ENCODE measurements at regions not wholly inside any gene's neighbourhood (a gene's known extent, or its start where the extent isn't known, plus 50 kb on each side); places are given as distances from the start of the nearest gene placed in this dataset.

DNA sequence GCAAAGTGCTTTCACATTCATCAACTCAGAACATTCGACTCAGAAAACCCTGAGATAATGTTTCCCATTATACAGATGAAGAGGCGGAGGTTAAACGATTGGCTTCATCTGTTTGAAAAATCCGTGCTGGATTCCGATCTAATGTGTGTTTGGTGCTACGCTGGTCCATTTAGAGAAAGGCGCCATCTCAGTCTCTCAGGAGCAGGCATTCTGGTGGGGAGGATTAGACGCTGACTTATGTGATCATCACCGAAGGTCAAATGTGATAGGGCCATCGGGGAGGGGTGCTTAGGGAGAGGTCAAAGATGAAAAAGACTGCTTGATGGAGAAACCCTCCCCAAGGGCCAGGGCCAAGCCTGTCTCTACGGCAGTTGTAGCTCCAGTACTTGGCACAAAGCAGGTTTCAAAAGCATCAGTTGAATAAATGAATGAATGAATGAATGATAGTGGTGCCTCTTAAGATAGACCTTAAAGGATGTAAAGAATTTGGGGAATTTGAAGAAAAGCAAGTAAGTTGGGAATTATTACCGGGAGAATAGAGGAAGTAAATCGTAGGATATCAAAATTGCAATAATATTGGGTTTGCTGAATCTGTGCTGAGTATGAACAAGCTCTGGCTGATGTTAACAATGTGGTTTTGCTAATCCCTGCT lies 160.6 kb upstream of the SHB start:
- DNase-seq: no peak
- intact Hi-C loops (cut with micrococcal nuclease): no loop called here
- Mint-ChIP-seq H3K9me3 (no peaks in the 10 kb centered on the region), H3K4me1 (peaks cover 11% of the 10 kb centered on the region), H3K27me3 (peaks cover 12% of the 10 kb centered on the region), H3K27ac (no peak overlapping the region), H3K4me3 (no peak overlapping the region), H3K36me3 (ENCODE audit: low read depth) (no peaks in the 10 kb centered on the region)

DNA sequence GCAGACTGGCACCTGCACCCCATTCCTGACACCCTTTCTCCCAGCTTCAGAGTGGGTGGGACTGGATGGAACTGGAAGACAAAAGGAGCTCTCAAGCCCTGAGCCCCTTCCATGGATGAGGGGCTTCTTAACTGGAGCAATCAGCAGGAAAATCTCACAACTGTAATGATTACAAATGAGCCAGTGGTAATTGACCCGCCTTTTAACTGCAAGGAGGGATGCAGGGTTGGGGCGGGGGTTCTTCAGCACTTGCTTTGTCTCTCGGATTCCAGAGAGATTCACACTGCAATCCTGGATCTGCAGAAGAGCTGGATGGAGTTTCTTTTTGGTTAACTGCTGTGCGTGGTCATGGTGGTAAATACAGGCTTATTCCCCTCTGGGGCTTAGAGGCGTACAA lies 160.1 kb upstream of the SHB start:
- Mint-ChIP-seq H3K36me3 (ENCODE audit: low read depth) (no peaks in the 10 kb centered on the region), H3K4me3 (no peak overlapping the region), H3K4me1 (peaks cover 11% of the 10 kb centered on the region), H3K27ac (no peak overlapping the region), H3K27me3 (peaks cover 12% of the 10 kb centered on the region), H3K9me3 (no peaks in the 10 kb centered on the region)
- intact Hi-C loops (cut with micrococcal nuclease): no loop called here
- no peak for DNase-seq

DNA sequence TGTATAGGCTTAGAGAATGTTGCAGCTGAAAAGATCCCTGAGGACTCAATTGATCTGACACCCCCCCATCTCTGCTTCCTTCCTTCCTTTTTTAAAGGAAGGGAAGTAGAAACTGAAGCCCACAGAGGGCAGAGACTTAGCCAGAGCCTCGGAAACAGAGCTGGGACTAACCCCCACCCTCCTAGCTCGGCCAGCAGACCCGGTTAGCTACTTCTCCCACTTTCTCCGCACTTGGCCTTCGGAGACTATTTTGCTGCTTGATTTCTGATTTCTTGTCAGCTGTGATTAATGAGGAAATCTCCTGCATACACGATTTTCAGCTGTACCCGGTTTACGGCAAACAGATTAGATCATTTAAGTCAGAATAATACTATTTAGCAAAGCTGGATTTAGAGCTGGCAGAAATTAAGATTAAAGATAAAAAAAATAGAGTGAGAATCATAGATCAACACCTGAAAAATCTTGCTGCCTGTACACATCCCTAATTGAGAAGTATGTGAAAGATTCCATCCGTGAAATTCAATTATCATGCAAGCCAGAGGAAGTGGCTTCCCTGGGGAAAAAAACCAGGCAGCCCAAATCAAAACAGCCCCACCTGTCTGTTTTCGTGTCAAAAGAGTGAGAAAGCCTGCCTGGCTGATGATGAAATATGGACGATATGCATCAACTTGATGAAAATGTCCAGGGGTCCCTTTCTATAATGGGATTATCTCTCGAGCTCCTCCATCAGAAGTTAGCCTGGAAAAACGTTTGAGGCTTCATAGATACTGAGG lies 159.5 kb upstream of the SHB start:
- Mint-ChIP-seq H3K4me1 (peaks cover 11% of the 10 kb centered on the region), H3K4me3 (no peak overlapping the region), H3K36me3 (ENCODE audit: low read depth) (no peaks in the 10 kb centered on the region), H3K9me3 (no peaks in the 10 kb centered on the region), H3K27ac (no peak overlapping the region), H3K27me3 (peaks cover 12% of the 10 kb centered on the region)
- no peak for DNase-seq
- intact Hi-C loops (cut with micrococcal nuclease): no loop called here

DNA sequence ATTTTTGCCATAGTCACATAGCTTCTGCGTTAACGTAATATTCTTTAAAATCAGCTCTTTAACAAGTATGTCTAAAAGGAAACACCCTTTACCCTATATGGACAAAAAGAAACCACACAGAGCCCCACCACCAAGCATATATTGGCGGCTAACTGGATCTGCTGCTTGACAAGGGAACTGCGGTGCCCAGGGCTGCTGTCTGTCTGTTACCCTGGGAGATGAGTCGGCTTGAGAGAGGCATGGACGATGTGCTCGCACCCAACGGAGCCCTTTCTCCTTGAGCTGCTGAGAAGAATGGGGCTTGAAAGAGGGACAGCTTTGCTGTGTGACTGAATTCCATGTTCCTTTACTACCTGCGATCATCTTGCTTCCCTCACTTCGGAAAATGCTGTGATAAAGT lies 158.6 kb upstream of the SHB start:
- intact Hi-C loops (cut with micrococcal nuclease): no loop called here
- Mint-ChIP-seq H3K27me3 (peaks cover 13% of the 10 kb centered on the region), H3K9me3 (no peaks in the 10 kb centered on the region), H3K36me3 (ENCODE audit: low read depth) (no peaks in the 10 kb centered on the region), H3K27ac (no peak overlapping the region), H3K4me1 (peaks cover 11% of the 10 kb centered on the region), H3K4me3 (peak overlapping the region; percentile 68)
- peak; percentile 61 for DNase-seq

DNA sequence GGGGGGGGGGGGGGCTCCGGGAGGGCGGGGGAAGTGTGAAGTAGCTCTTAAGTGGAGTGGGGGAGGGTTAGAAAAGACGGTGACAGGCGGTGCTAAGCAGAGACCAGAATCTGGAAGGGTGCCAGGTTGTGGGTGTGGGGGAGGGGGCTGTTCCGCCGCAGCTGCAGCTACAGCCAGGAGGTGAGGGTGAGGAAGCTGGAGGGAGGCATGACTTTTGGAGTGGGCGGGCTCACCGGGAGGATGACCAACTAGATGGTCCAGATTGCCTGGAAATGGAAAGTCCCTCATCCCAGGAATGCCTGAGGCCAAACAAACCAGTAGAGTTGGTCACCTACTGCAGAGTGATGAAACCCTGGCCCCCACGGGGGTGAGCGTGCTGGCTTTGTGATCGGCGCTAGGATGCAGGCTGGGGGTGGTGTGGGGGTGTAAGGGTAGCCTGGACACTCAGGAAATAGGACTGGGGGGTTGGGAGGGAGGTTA lies 158.1 kb upstream of the SHB start:
- DNase-seq: peak; percentile 85
- peak overlapping the region; percentile 68 for H3K4me3 Mint-ChIP-seq
- intact Hi-C loops (cut with micrococcal nuclease): no loop called here
- no peak overlapping the region for H3K27ac Mint-ChIP-seq
- peaks cover 11% of the 10 kb centered on the region for H3K4me1 Mint-ChIP-seq
- no peaks in the 10 kb centered on the region for H3K9me3 Mint-ChIP-seq
- no peaks in the 10 kb centered on the region for H3K36me3 Mint-ChIP-seq (ENCODE audit: low read depth)
- H3K27me3 Mint-ChIP-seq: peaks cover 13% of the 10 kb centered on the region

DNA sequence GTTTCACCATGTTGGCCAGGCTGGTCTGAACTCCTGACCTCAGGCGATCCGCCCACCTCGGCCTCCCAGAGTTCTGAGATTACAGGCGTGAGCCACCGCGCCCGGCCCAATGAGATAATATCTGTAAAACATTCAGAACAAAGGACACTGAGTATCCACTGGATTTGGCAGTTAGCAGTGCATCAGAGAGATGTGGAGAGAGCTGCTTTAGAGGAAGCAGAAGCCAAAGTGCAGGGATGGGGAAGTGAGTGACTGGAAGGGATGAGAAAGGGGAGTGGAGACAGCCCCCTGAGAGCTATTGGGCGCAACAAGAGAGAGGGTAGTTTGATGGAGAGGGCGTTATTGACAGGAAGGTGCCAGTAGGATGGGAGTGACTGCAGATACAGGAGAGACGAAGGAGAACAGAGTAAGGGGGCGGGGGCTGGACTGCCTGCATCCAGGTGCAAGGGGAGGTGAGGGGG lies 157.5 kb upstream of the SHB start:
- Mint-ChIP-seq H3K27me3 (peaks cover 13% of the 10 kb centered on the region), H3K4me3 (peak overlapping the region; percentile 62), H3K9me3 (no peaks in the 10 kb centered on the region), H3K36me3 (ENCODE audit: low read depth) (no peaks in the 10 kb centered on the region), H3K4me1 (peaks cover 11% of the 10 kb centered on the region), H3K27ac (peak overlapping the region; percentile 8)
- no peak for DNase-seq
- intact Hi-C loops (cut with micrococcal nuclease): no loop called here

DNA sequence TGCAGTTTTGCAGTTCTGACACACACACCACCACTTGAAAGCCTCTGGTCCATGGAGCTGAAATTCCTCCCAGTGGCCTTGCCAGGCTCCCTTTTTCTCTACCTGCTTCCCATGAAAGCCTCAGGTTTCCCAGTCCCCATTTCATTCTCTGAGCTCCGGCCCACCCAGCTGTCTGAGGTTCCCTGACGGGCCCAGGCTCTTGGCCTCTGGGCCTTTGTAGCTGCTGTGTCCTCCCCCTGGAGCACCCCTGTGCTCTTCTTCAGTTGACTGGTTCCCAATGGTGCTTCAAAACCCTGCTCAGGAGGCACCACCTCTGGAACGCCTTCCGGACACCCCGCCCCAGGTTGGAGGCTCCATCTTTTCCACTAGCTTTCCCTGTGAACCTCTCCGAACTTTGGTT lies 155.9 kb upstream of the SHB start:
- Mint-ChIP-seq H3K27me3 (peaks cover 10% of the 10 kb centered on the region), H3K9me3 (no peaks in the 10 kb centered on the region), H3K36me3 (ENCODE audit: low read depth) (no peaks in the 10 kb centered on the region), H3K4me3 (no peak overlapping the region), H3K27ac (no peak overlapping the region), H3K4me1 (peaks cover 11% of the 10 kb centered on the region)
- DNase-seq: no peak
- intact Hi-C loops (cut with micrococcal nuclease): no loop called here

DNA sequence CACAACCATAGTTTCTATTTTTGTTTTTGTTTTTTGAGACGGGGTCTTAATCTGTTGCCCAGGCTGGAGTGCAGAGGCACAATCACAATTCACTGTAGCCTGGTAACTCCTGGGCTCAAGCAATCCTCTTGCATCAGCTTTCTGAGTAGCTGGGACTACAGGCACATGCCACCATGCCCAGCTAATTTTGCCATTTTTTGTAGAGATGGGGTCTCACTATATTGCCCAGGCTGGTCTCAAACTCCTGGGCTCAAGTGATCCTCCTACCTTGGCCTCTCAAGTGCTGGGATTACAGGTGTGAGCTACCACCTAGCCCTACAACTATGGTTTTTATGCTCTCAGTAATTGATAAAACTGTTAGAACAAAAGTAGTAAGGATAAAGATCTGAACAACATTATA lies 147.5 kb upstream of the SHB start:
- Mint-ChIP-seq H3K9me3 (no peaks in the 10 kb centered on the region), H3K4me3 (no peak overlapping the region), H3K27ac (no peak overlapping the region), H3K27me3 (peaks cover 2% of the 10 kb centered on the region), H3K36me3 (ENCODE audit: low read depth) (no peaks in the 10 kb centered on the region), H3K4me1 (no peaks in the 10 kb centered on the region)
- intact Hi-C loops (cut with micrococcal nuclease): no loop called here
- no peak for DNase-seq

DNA sequence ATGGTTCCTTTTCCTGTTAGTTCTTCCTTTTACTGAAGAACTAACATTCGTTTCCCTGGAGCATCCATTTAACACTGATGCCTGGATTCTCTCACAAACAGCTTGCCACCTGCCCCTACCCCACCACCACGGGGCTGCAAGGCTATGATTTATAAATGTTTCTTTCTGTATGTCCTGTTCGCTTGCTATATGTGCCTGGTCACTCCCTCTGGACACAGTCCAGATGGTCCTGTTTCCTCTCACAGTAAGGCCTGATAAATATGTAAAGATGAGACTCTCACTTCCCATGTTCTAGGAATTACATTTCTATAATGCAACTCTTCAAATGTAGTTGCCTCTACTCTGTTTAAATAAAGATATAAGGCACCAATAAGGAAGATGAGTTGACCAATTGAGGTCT lies 146.4 kb upstream of the SHB start:
- Mint-ChIP-seq H3K4me3 (no peak overlapping the region), H3K9me3 (no peaks in the 10 kb centered on the region), H3K27me3 (peaks cover 2% of the 10 kb centered on the region), H3K4me1 (no peaks in the 10 kb centered on the region), H3K27ac (no peak overlapping the region), H3K36me3 (ENCODE audit: low read depth) (no peaks in the 10 kb centered on the region)
- no peak for DNase-seq
- intact Hi-C loops (cut with micrococcal nuclease): no loop called here

DNA sequence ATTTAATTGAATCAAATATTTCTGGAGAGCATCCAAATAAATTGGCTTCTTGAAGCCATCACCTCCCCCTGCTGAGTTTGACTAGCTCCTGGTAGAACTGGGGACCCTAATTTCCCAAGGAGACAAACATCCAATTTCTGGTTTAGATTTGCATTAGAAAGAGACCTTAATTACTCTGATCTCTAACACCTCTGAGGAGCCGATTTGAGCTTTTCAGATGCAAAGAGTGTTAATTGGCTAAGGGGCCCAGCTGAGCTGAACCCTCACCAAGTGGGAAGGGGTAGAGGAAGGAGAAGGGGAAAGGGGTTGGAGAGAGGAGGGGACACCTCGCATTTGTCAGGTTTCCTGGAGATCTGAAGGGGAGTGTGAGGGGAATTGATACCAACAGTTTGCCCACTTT lies 145.4 kb upstream of the SHB start:
- intact Hi-C loops (cut with micrococcal nuclease): no loop called here
- no peak for DNase-seq
- H3K27me3 Mint-ChIP-seq: peaks cover 2% of the 10 kb centered on the region
- H3K36me3 Mint-ChIP-seq (ENCODE audit: low read depth): no peaks in the 10 kb centered on the region
- no peak overlapping the region for H3K4me3 Mint-ChIP-seq
- H3K9me3 Mint-ChIP-seq: no peaks in the 10 kb centered on the region
- no peak overlapping the region for H3K27ac Mint-ChIP-seq
- H3K4me1 Mint-ChIP-seq: no peaks in the 10 kb centered on the region

DNA sequence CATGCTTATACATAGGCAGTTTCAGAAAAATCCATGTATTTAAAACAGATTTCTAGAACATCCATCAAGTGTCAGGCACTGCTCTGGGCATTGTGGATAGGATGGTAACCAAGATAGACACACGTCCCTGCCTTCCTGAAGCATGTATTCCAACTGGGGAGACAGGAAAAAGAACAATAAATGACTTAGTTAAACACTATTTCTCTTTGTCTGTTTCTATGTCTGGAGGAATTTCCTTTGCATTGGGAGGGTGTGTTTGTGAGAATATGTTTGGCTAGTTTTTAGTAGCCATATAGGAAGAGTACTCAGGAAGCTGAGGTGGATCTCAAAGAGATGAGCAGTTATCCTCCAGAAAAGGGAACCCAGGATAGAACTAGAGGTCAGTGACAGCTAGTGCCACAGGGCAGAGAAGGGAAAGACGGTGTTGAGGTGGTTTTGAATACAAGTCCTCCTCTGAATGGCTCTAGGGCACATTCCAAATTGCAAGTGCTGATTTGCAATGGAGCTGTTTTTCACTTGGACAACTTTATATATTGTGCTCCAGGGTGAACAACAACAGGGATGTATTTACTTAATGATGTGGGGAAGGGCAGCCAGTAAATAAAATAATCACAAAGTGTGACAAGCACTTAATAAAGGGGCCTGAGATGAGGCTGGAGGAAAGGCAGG lies 144.7 kb upstream of the SHB start:
- no peaks in the 10 kb centered on the region for H3K4me1 Mint-ChIP-seq
- H3K27me3 Mint-ChIP-seq: peaks cover 2% of the 10 kb centered on the region
- no peak overlapping the region for H3K27ac Mint-ChIP-seq
- intact Hi-C loops (cut with micrococcal nuclease): no loop called here
- H3K9me3 Mint-ChIP-seq: no peaks in the 10 kb centered on the region
- no peak overlapping the region for H3K4me3 Mint-ChIP-seq
- no peaks in the 10 kb centered on the region for H3K36me3 Mint-ChIP-seq (ENCODE audit: low read depth)
- DNase-seq: no peak

DNA sequence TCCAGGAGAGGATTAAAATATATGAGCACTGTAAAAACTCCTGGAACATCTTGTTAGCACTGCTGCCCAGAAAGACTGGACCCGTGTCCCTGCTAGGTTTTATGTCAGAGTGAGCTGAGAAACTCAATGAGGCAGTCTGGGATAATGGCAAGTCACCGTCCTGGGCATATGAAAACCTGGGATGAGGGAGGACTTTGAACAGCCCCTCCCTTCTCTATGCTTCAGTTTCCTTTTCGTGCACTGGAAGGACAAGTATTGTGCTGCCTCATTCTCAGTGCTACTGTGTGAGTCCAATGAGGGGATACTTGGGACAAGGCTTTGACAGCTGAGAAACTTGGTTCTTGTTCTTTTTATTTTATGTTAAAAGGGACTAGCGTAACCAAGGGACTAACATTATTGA lies 143.0 kb upstream of the SHB start:
- no peaks in the 10 kb centered on the region for H3K36me3 Mint-ChIP-seq (ENCODE audit: low read depth)
- no peak overlapping the region for H3K27ac Mint-ChIP-seq
- DNase-seq: no peak
- intact Hi-C loops (cut with micrococcal nuclease): no loop called here
- no peaks in the 10 kb centered on the region for H3K9me3 Mint-ChIP-seq
- no peaks in the 10 kb centered on the region for H3K4me1 Mint-ChIP-seq
- H3K4me3 Mint-ChIP-seq: no peak overlapping the region
- peaks cover 2% of the 10 kb centered on the region for H3K27me3 Mint-ChIP-seq

DNA sequence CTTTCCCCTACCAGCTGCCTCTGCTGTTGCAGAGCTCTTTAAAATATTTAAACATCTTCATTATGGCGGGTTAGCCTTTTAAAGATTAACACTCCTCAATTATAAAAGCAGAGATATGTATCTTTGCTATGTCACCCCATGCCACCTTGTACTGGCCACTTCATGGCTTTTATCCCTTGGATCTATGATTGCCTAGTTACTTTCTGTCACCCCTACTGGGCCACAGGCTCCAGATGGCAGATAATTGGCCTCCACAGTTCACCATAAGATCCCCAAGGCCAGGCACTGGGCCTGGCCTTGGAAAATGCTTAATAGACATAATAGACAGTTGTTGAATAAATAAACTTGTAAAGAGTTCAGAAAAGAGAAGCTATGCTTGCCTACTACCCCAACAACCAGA lies 142.0 kb upstream of the SHB start:
- Mint-ChIP-seq H3K27me3 (peaks cover 2% of the 10 kb centered on the region), H3K4me1 (no peaks in the 10 kb centered on the region), H3K9me3 (no peaks in the 10 kb centered on the region), H3K36me3 (ENCODE audit: low read depth) (no peaks in the 10 kb centered on the region), H3K27ac (no peak overlapping the region), H3K4me3 (no peak overlapping the region)
- intact Hi-C loops (cut with micrococcal nuclease): no loop called here
- no peak for DNase-seq

DNA sequence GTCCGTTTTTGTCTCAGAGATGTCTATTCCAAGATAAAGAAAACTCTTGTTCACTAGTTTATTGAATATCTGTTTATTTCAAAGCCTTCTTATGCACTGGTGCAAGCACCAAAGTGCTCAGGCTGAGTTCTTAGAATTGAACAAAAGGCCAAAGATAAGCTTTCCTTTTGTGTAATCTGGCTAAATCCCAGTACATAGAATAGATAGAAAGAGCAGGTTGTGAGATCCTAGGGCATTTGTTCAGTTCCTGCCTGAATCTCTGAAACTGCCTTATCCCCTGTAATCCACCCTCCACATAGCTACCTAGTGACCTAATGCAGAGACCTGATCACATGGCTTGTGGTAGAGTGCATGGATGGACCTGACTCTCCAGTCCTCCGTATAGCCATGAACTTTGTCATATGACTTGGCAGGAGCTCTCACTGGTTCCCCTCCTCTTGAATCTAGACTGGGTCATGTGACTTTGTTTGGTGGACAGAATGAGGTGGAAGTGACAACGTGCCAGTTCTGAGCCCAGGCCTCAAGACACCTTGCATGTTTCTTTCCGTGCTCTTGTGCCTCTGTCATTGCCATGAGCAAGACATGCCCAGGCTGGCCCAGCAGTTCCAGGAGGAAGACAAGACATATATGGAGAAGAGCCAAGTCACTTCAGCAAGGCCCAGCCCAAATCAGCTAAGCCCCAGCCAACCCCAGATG lies 139.3 kb upstream of the SHB start:
- no peak for DNase-seq
- H3K4me1 Mint-ChIP-seq: no peaks in the 10 kb centered on the region
- H3K27me3 Mint-ChIP-seq: no peaks in the 10 kb centered on the region
- intact Hi-C loops (cut with micrococcal nuclease): no loop called here
- no peak overlapping the region for H3K27ac Mint-ChIP-seq
- no peak overlapping the region for H3K4me3 Mint-ChIP-seq
- no peaks in the 10 kb centered on the region for H3K36me3 Mint-ChIP-seq (ENCODE audit: low read depth)
- H3K9me3 Mint-ChIP-seq: no peaks in the 10 kb centered on the region
